ENCODE measurements at regions not wholly inside any gene's neighbourhood (a gene's known extent, or its start where the extent isn't known, plus 50 kb on each side); places are given as distances from the start of the nearest gene placed in this dataset.
"Not testable (repeated sequence)": the region's sequence is repeated elsewhere in the genome, so short reads cannot be mapped to it uniquely, and the experiment has no call there.

GRCh38 chr10:108384378-108384777, 1219.9 kb upstream of the SORCS1 start:
- DNase-seq: no peak

- no peak for DNase-seq
Measured at GRCh38 chr10:108378779-108379178, 1214.3 kb upstream of the SORCS1 start.

GRCh38 chr10:108375691-108376090, 1211.2 kb upstream of the SORCS1 start:
- no peak for DNase-seq

- no peak for DNase-seq
Measured at GRCh38 chr10:108374991-108375390, 1210.5 kb upstream of the SORCS1 start.

- DNase-seq: no peak
Measured at GRCh38 chr10:108365541-108365940, 1201.0 kb upstream of the SORCS1 start.

GRCh38 chr10:108363576-108363975, 1199.1 kb upstream of the SORCS1 start:
- DNase-seq: no peak

- DNase-seq: no peak
Measured at GRCh38 chr10:108362961-108363360, 1198.5 kb upstream of the SORCS1 start.

GRCh38 chr10:108362296-108362695, 1197.8 kb upstream of the SORCS1 start:
- no peak for DNase-seq

GRCh38 chr10:108360187-108360586, 1195.7 kb upstream of the SORCS1 start:
- DNase-seq: no peak

- no peak for DNase-seq
Measured at GRCh38 chr10:108358912-108359311, 1194.4 kb upstream of the SORCS1 start.

- no peak for DNase-seq
Measured at GRCh38 chr10:108352771-108353170, 1188.3 kb upstream of the SORCS1 start.

- DNase-seq: no peak
Measured at GRCh38 chr10:108348215-108348614, 1183.7 kb upstream of the SORCS1 start.

- peak in 1 of 4 experiments; percentile 1 for DNase-seq
Measured at GRCh38 chr10:108346066-108346465, 1181.6 kb upstream of the SORCS1 start.

GRCh38 chr10:108338146-108338545, 1173.6 kb upstream of the SORCS1 start:
- DNase-seq: no peak

- no peak for DNase-seq
Measured at GRCh38 chr10:108336836-108337235, 1172.3 kb upstream of the SORCS1 start.

GRCh38 chr10:108327706-108328105, 1163.2 kb upstream of the SORCS1 start:
- DNase-seq: no peak

- no peak for DNase-seq
Measured at GRCh38 chr10:108323274-108323798, 1158.8 kb upstream of the SORCS1 start.

GRCh38 chr10:108319434-108320222, 1155.1 kb upstream of the SORCS1 start:
- no peak for DNase-seq

- not testable (repeated sequence) for DNase-seq
Measured at GRCh38 chr10:108315636-108316035, 1151.1 kb upstream of the SORCS1 start.

- DNase-seq: no peak
Measured at GRCh38 chr10:108307925-108308312, 1143.4 kb upstream of the SORCS1 start.

- DNase-seq: no peak
Measured at GRCh38 chr10:108307250-108307924, 1142.9 kb upstream of the SORCS1 start.

GRCh38 chr10:108303149-108303548, 1138.6 kb upstream of the SORCS1 start:
- no peak for DNase-seq

- no peak for DNase-seq
Measured at GRCh38 chr10:108301002-108301401, 1136.5 kb upstream of the SORCS1 start.

GRCh38 chr10:108290823-108291222, 1126.3 kb upstream of the SORCS1 start:
- no peak for DNase-seq
